ENCODE measurements at regions not wholly inside any gene's neighbourhood (a gene's known extent, or its start where the extent isn't known, plus 50 kb on each side); places are given as distances from the start of the nearest gene placed in this dataset.

- TF ChIP-seq CTCF (IDR thresholded peaks at IDR 0.05 in 2 of 3, conservative IDR thresholded peaks at IDR 0.05 in 1 of 3; ENCODE audit: borderline replicate concordance in 1 of 3, insufficient read depth in 1 of 3, low read depth in 2 of 3, low read length in 2 of 3) (no peak), REST (IDR thresholded peaks at IDR 0.05; ENCODE audit: low read depth) (no peak), SRF (IDR thresholded peaks at IDR 0.05; ENCODE audit: low read depth) (no peak), MAX (IDR thresholded peaks at IDR 0.05) (no peak), YY1 (IDR thresholded peaks at IDR 0.05; ENCODE audit: extremely low read depth, insufficient replicate concordance, low read depth, low read length) (no peak)
Observed at GRCh38 chr5:17069995-17070511, 134.0 kb upstream of the MYO10 start.
